GM18511 (cell line): ENCODE measurements at regions not wholly inside any gene's neighbourhood (a gene's known extent, or its start where the extent isn't known, plus 50 kb on each side); places are given as distances from the start of the nearest gene placed in this dataset.
"Not testable (repeated sequence)": the region's sequence is repeated elsewhere in the genome, so short reads cannot be mapped to it uniquely, and the experiment has no call there.

Experiments
- ATAC-seq: cut with Tn5 transposase; IDR thresholded peaks from one replicate; pipeline ENCODE4 v1.9.1; 2021; ENCODE audit warnings: mild to moderate bottlenecking, moderate library complexity; ENCODE audit not compliant: unreplicated experiment

GRCh38 chr6:137610702-137611101, 116.5 kb upstream of the OLIG3 start:
- no peak for ATAC-seq

DNA sequence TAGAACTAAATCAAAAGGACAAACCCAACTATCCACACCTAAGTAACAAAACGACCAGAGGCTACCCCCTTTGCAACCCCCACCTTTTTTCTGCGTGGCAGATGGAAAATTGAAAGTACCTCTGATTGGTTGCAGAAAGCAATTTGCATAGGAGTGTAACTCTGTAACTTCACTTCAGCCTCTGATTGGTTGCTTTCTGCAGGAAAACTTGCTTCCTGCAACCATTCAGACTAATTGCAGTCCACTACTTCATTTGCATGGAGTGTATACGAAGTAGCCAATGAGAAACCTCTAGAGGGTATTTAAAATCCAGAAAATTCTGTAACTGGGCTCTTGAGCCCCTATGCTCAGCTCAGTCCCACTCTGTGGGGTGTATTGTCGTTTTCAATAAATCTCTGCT, 129.1 kb upstream of the OLIG3 start:
- ATAC-seq, result no peak

GRCh38 chr6:137625100-137625661, 131.0 kb upstream of the OLIG3 start:
- ATAC-seq, result no peak

DNA sequence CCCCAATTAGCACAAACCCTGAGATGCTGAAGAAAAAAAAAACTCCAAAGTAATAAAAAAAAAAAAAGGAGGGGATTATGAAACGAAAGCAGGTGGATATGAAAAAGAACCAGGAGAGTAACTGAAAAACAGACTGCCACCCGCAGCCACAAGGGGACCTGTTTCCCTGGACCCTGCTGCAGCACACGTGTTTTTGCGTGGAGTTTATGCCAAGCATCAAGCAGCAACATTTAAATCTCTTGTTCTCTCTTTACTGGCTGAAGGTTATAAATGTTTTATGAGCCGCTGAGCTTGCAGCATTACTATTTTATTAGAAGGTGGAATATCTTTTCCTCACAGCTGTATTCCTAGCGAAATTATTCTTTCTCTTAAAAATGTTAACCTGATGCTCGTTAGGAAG, 131.6 kb upstream of the OLIG3 start:
- no peak for ATAC-seq

GRCh38 chr6:137630666-137631065, 136.5 kb upstream of the OLIG3 start:
- no peak for ATAC-seq

DNA sequence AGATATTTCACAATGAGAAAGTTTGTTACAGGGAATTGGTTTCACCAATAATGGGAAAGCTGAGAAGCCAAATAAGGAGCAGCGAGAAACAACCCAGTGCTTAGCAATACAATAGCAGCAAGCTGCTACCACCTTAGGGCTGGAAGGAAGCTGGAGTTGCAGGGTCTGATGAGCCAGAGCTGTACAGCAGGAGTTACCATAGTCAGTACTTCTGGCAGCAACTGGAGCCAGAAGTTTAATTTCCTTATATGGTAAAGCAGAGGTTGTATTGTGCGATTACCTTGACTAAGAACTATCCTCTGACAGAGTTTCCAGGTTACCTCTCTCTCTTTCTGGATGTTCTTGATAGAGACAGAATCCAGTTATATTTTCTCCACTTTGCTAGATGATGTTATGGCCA, 137.1 kb upstream of the OLIG3 start:
- peak; percentile 66 for ATAC-seq

GRCh38 chr6:137634177-137634576, 140.0 kb upstream of the OLIG3 start:
- ATAC-seq, result not testable (repeated sequence)

- peak; percentile 49 for ATAC-seq
Measured at GRCh38 chr6:137637121-137637520, 142.9 kb upstream of the OLIG3 start.

- no peak for ATAC-seq
Measured at GRCh38 chr6:137638926-137639706, 144.9 kb upstream of the OLIG3 start.

GRCh38 chr6:137640086-137640485, 145.9 kb upstream of the OLIG3 start:
- ATAC-seq, result no peak

DNA sequence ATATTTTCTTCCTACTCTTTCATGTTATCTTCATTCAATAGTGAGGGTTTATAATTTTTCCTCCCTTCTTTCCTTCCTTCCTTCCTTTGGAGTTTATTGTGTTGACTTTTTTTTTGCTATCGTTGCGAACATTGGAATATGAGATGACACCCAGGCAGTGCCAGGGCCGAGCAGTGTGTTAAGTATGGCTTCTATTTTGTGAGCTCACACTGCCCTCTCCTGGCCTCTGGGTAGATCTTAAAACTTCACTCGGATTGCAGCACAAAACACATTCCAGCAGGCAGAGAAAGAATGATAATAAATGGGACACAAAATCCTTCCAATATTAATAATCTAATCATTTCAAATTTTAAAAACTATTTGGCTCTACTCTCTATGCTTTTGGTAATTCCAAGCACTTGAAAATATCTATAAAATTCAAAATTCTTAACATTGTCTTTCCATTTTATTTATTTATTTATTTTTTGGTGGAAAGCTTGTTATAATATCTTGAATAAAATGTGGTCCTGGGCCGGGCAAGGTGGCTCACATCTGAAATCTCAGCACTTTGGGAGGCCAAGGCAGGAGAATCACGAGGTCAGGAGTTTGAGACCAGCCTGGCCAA, 147.4 kb upstream of the OLIG3 start:
- ATAC-seq, result no peak

GRCh38 chr6:137643210-137643609, 149.0 kb upstream of the OLIG3 start:
- ATAC-seq, result not testable (repeated sequence)

DNA sequence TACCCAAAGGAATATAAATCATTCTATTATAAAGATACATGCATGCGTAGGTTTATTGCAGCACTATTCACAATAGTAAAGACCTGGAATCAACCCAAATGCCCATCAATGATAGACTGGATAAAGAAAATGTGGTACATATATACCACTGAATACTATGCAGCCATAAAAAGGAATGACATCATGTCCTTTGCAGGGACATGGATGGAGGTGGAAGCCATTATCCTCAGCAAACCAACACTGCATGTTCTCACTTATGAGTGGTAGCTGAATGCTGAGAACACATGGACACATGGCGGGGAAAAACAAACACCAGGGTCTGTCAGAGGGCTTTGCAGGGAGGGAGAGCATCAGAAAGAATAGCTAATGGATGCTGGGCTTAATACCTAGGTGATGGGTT, 149.4 kb upstream of the OLIG3 start:
- ATAC-seq, result not testable (repeated sequence)

DNA sequence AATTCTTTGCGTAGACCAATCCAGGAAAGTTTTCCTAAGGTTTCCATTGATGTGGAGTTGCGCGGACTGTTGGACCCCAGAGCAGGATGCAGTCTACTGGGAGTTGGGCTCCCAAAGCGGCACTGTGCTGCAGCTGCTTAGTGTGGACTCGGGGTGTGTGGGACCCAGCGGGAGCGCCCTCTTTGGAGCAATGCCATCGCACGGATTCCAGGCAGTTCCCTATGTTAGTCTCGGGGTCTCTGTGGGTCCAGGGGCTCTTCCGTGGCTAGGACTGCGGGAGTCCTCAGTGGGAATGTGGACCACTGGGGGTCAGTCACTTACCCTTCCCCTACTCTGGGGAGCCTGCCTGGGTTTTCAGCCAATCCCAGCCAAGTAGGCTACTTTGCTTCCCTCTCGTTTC, 151.7 kb upstream of the OLIG3 start:
- no peak for ATAC-seq

DNA sequence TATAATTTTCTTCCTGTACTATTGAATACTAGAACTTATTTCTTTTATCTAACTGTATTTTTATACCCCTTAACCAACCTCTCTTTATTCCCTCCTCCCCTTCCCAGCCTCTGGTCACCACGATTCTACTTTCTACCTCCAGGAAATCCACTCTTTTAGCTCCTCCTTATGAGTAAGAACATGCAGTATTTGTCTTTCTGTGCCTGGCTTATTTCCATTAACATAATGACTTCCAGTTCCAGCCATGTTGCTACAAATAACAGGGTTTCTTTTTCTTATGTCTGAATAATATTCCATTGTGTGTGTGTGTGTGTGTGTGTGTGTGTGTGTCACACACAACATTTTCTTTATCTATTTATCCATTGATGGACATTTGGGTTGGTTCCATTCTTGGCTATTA, 152.3 kb upstream of the OLIG3 start:
- no peak for ATAC-seq

GRCh38 chr6:137647762-137648447, 153.7 kb upstream of the OLIG3 start:
- ATAC-seq, result peak; percentile 63

DNA sequence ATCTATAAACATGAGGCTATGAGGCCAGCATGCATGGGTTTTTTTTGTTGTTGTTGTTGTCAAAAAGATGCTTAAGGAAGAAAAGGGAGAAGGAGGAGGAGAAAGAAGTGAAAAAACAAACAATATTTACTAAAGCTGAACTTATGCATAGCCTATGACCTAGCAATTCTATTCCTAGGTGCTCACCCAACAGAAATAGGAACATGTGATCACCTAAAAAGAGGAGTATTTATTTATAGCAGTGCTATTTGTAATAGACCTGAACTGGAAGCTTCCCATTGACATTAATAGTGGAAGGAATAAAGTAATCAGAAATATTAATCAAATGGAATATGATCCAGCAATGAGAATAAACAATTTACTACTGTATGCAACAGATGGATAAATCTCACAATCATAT, 156.5 kb upstream of the OLIG3 start:
- no peak for ATAC-seq

GRCh38 chr6:137651178-137651577, 157.0 kb upstream of the OLIG3 start:
- ATAC-seq, result no peak

DNA sequence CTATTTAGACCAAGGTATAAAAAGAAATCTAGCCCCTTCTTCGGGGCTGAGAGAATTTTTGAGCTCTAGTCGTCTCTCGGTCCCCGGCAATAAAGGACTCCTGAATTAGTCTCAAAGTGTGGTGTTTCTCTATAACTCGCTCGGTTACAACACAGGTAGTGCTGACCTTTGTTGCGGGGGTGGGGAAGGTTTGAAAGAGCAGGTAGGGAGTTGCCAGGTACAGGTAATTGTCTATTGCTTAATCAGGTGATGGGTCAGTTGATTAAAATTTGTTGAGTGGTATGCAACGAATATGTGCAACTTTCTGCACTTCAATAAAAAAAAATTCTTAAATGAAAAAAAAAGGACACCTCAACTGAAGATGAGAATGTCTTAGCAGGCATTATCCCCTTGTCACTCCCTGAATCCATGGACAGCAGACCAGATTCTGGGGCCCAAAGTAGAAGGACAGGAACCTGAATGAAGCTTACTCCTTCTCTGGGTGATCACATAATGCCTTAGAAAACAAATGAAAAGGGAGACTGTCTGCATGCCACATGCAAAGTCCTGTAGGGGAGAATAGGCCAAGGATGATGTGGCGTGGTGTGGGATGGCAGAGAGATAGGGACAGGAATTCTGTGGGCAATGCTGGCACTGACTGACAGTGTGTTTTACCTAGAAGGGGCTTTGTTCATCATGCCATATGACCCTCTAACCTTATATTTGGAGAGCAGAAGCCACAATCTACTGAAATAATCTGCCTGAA, 157.6 kb upstream of the OLIG3 start:
- no peak for ATAC-seq

- ATAC-seq, result no peak
Measured at GRCh38 chr6:137652961-137653705, 158.9 kb upstream of the OLIG3 start.
